Mesenchymal stem cell (in vitro differentiated cells and primary cell): ENCODE measurements at regions not wholly inside any gene's neighbourhood (a gene's known extent, or its start where the extent isn't known, plus 50 kb on each side); places are given as distances from the start of the nearest gene placed in this dataset.
"Not testable (repeated sequence)": the region's sequence is repeated elsewhere in the genome, so short reads cannot be mapped to it uniquely, and the experiment has no call there.

ENCODE experiments used
- DNase-seq: peaks from one replicate; pipeline ENCODE4 v3.0.0-alpha.2; 2013
- H2AFZ ChIP-seq: one replicate; pipeline ENCODE4 v1.6.1; 2013; ENCODE audit warnings: low read depth, mild to moderate bottlenecking, control low read depth, inconsistent platforms, low read length, moderate library complexity
- H2AK5ac ChIP-seq: 2 replicates; pipeline ENCODE4 v1.6.1; 2013; ENCODE audit warnings: low read length, moderate library complexity, mild to moderate bottlenecking, inconsistent platforms; ENCODE audit not compliant: severe bottlenecking
- H2BK120ac ChIP-seq: one replicate; pipeline ENCODE4 v1.6.1; 2013; ENCODE audit warnings: low read depth, mild to moderate bottlenecking, inconsistent platforms, low read length, moderate library complexity
- H2BK12ac ChIP-seq, 2 experiments: one replicate each; pipeline ENCODE4 v1.6.1; 2013; ENCODE audit warnings: inconsistent platforms in 2 of 2, low read length in 2 of 2, mild to moderate bottlenecking in 2 of 2, moderate library complexity in 2 of 2, control low read depth in 1 of 2
- H2BK15ac ChIP-seq: one replicate; pipeline ENCODE4 v1.6.1; 2013; ENCODE audit warnings: mild to moderate bottlenecking, low read depth, inconsistent platforms; ENCODE audit not compliant: poor library complexity, severe bottlenecking
- H2BK5ac ChIP-seq: 2 replicates; pipeline ENCODE4 v1.6.1; 2013; ENCODE audit warnings: low read depth, mild to moderate bottlenecking, low read length, control low read depth, inconsistent platforms; ENCODE audit not compliant: poor library complexity, severe bottlenecking
- H3K14ac ChIP-seq, 2 experiments: one replicate each; pipeline ENCODE4 v1.6.1; 2013; ENCODE audit warnings: inconsistent platforms in 2 of 2, low read length in 2 of 2, control low read depth in 1 of 2, mild to moderate bottlenecking in 1 of 2, moderate library complexity in 1 of 2
- H3K18ac ChIP-seq, 2 experiments: one replicate each; pipeline ENCODE4 v1.6.1; 2013; ENCODE audit warnings: inconsistent platforms in 2 of 2, low read length in 2 of 2, control low read depth in 1 of 2, low read depth in 1 of 2, mild to moderate bottlenecking in 1 of 2
- H3K23ac ChIP-seq, 2 experiments: one replicate each; pipeline ENCODE4 v1.6.1; 2013; ENCODE audit warnings: inconsistent platforms in 2 of 2, low read length in 2 of 2, mild to moderate bottlenecking in 2 of 2, moderate library complexity in 2 of 2, control low read depth in 1 of 2
- H3K27ac ChIP-seq: 2 replicates; pipeline ENCODE4 v1.5.1; 2013; ENCODE audit warnings: mild to moderate bottlenecking, moderate library complexity, low read length, control low read depth, inconsistent platforms; ENCODE audit not compliant: poor library complexity, severe bottlenecking
- H3K27me3 ChIP-seq, 2 experiments: 2 replicates each; pipeline versions ENCODE4 v1.6.1 to v1.7.0; 2013; ENCODE audit warnings: low read length in 2 of 2, mild to moderate bottlenecking in 2 of 2, moderate library complexity in 2 of 2, control low read depth in 1 of 2, inconsistent platforms in 1 of 2; ENCODE audit not compliant: control insufficient read depth in 1 of 2, insufficient read depth in 1 of 2
- H3K36me3 ChIP-seq, 2 experiments: 2 replicates each; pipeline versions ENCODE4 v1.6.1 to v1.7.0; 2013; ENCODE audit warnings: low read length in 2 of 2, control low read depth in 1 of 2, inconsistent platforms in 1 of 2, low read depth in 1 of 2, mild to moderate bottlenecking in 1 of 2; ENCODE audit not compliant: insufficient read depth in 2 of 2, control insufficient read depth in 1 of 2
- H3K4ac ChIP-seq, 2 experiments: one replicate each; pipeline ENCODE4 v1.6.1; 2013; ENCODE audit warnings: inconsistent platforms in 2 of 2, low read length in 2 of 2, mild to moderate bottlenecking in 2 of 2, moderate library complexity in 2 of 2, control low read depth in 1 of 2, low read depth in 1 of 2
- H3K4me1 ChIP-seq: 2 replicates; pipeline ENCODE4 v1.6.1; 2013; ENCODE audit warnings: low read depth, low read length, control low read depth; ENCODE audit not compliant: control insufficient read depth, insufficient read depth
- H3K4me2 ChIP-seq: 2 replicates; pipeline ENCODE4 v1.6.1; 2013; ENCODE audit warnings: low read length, mild to moderate bottlenecking, inconsistent platforms; ENCODE audit not compliant: poor library complexity, severe bottlenecking
- H3K4me3 ChIP-seq, 2 experiments: 2 replicates each; pipeline versions ENCODE4 v1.5.1 to v1.7.0; 2013; ENCODE audit warnings: low read length in 2 of 2, mild to moderate bottlenecking in 2 of 2, control low read depth in 1 of 2, low read depth in 1 of 2; ENCODE audit not compliant: insufficient read depth in 1 of 2
- H3K79me1 ChIP-seq: replicated peaks from 2 replicates; pipeline ENCODE4 v1.6.1; 2013; ENCODE audit warnings: mild to moderate bottlenecking, control low read depth, low read length, inconsistent platforms; ENCODE audit not compliant: poor library complexity, severe bottlenecking
- H3K9ac ChIP-seq: 2 replicates; pipeline ENCODE4 v1.7.0; 2013; ENCODE audit warnings: mild to moderate bottlenecking, low read length, moderate library complexity
- H3K9me3 ChIP-seq: 2 replicates; pipeline ENCODE4 v1.7.0; 2013; ENCODE audit warnings: mild to moderate bottlenecking, low read length; ENCODE audit not compliant: control insufficient read depth
- H4K8ac ChIP-seq: one replicate; pipeline ENCODE4 v1.6.1; 2013; ENCODE audit warnings: inconsistent platforms, mild to moderate bottlenecking, low read length, moderate library complexity
- H4K91ac ChIP-seq: one replicate; pipeline ENCODE4 v1.6.1; 2013; ENCODE audit warnings: mild to moderate bottlenecking, low read length, inconsistent platforms
- WGBS: methylation state at CpG from one replicate; pipeline ENCODE4 v1.1.7; 2013; ENCODE audit warnings: mixed read lengths; 5-methylcytosine and 5-hydroxymethylcytosine counted together

DNA sequence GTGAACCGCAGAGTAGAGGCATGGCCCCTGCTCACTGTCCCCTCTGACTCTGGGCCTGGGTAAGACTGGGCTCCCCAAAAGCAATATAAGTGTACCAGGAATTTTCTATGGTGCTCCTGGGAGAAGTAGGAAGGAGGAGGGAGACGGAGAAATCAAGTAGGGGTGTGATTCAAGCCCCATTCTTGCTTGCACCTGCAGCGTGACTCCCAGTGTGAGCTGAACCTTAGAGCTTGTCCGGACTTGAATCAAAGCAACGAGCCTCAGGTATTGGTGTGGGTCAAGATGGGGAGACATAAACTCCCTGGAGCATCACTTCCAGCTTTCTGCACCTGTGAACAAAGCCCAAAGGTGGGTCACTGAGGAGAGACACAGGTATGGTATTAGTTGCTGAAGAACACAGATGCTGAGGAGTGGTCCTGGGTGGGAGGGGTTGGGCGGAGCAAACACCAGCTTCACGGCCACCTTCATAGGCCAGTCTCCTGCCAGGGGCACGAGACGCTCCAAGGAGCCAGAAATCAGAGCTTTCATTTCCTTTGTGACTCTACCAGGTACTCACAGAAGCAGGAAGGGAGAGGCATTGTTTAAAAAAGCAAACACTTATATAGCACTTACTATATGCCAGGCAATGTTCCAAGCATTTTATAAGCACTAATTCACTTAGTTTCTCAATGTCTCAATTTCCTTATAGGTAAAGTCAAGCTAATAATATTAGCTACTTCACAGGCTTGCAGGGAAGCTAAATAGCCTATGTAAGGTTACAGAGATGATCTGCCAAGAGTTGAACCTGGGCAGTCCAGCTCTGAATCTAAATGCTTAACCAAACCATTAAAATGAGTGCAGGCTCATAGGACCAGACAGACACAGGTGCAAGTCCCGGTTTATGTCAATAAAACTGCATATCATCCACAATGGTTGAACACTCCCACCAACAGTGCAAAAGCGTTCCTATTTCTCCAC, 775.3 kb downstream of the UQCRFS1 start:
- Histone ChIP-seq H4K91ac (no peak overlapping the region), H2AFZ (no peak overlapping the region), H3K4me3 (no peak overlapping the region), H3K18ac (no peak overlapping the region), H3K9ac (no peak overlapping the region), H2BK12ac (no peak overlapping the region), H3K14ac (no peak overlapping the region), H3K36me3 (no peaks in the 10 kb centered on the region), H2BK15ac (no peak overlapping the region), H2BK5ac (no peak overlapping the region), H3K4ac (no peak overlapping the region), H3K27me3 (peaks cover 0 to 42% of the 10 kb centered on the region in 2 experiments), H3K23ac (no peak overlapping the region), H3K79me1 (no peaks in the 10 kb centered on the region), H2BK120ac (no peak overlapping the region), H2AK5ac (no peak overlapping the region), H3K4me1 (no peaks in the 10 kb centered on the region), H3K4me2 (no peak overlapping the region), H4K8ac (no peak overlapping the region), H3K27ac (no peak overlapping the region), H3K9me3 (no peaks in the 10 kb centered on the region)
- whole genome bisulfite sequencing: 76% methylated on average over 11 of the region's 11 CpGs
- DNase-seq: no peak

DNA sequence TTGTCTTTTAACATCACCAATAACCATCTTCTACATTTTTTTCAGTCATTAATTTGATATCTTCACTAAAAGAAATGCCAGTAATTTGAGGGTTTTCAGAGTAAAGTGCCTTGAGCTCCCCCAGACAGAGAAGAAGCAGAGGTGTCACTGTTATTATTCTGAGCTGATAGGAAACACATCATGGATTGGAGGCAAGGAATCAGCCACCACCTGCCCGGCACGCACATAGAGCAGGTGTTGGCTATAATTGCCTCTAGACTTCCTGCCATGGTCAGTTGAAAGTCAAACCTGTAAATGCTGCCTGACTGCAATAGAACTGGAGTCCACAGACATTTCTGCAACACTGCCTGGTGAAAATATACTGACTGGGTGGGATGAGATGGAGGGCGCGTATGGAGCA, 776.6 kb downstream of the UQCRFS1 start:
- no peaks in the 10 kb centered on the region for H3K36me3 ChIP-seq
- no peak overlapping the region for H2BK15ac ChIP-seq
- no peak overlapping the region for H2BK5ac ChIP-seq
- H2AK5ac ChIP-seq: no peak overlapping the region
- no peak overlapping the region for H3K4me3 ChIP-seq
- H3K9me3 ChIP-seq: no peaks in the 10 kb centered on the region
- DNase-seq: no peak
- no peak overlapping the region for H3K23ac ChIP-seq
- H3K9ac ChIP-seq: no peak overlapping the region
- H3K79me1 ChIP-seq: no peaks in the 10 kb centered on the region
- no peak overlapping the region for H2AFZ ChIP-seq
- no peak overlapping the region for H2BK12ac ChIP-seq
- no peak overlapping the region for H3K27ac ChIP-seq
- H3K4me1 ChIP-seq: no peaks in the 10 kb centered on the region
- H4K91ac ChIP-seq: no peak overlapping the region
- H2BK120ac ChIP-seq: no peak overlapping the region
- WGBS: 95% methylated on average over 4 of the region's 4 CpGs
- H4K8ac ChIP-seq: no peak overlapping the region
- no peak overlapping the region for H3K4ac ChIP-seq
- H3K4me2 ChIP-seq: no peak overlapping the region
- H3K18ac ChIP-seq: no peak overlapping the region
- H3K14ac ChIP-seq: no peak overlapping the region
- peaks cover 0 to 38% of the 10 kb centered on the region in 2 experiments for H3K27me3 ChIP-seq

GRCh38 chr19:28435551-28436271, 777.2 kb downstream of the UQCRFS1 start:
- Histone ChIP-seq H2BK120ac (no peak overlapping the region), H3K4me2 (no peak overlapping the region), H3K23ac (no peak overlapping the region), H2BK5ac (no peak overlapping the region), H3K4me1 (no peaks in the 10 kb centered on the region), H3K27me3 (peaks cover 0 to 42% of the 10 kb centered on the region in 2 experiments), H3K4me3 (no peak overlapping the region), H3K9me3 (no peaks in the 10 kb centered on the region), H3K9ac (no peak overlapping the region), H2AFZ (no peak overlapping the region), H3K14ac (no peak overlapping the region), H3K27ac (no peak overlapping the region), H2BK12ac (no peak overlapping the region), H4K8ac (no peak overlapping the region), H3K79me1 (no peaks in the 10 kb centered on the region), H3K36me3 (no peaks in the 10 kb centered on the region), H3K4ac (no peak overlapping the region), H4K91ac (no peak overlapping the region), H2AK5ac (no peak overlapping the region), H3K18ac (no peak overlapping the region), H2BK15ac (no peak overlapping the region)
- no peak for DNase-seq
- 81% methylated on average over 7 of the region's 8 CpGs for WGBS

GRCh38 chr19:28434794-28435193, 778.2 kb downstream of the UQCRFS1 start:
- not testable (repeated sequence) for H3K27ac ChIP-seq, H4K8ac ChIP-seq, H4K91ac ChIP-seq, H3K9ac ChIP-seq, H2BK120ac ChIP-seq, DNase-seq, H2BK15ac ChIP-seq, H3K23ac ChIP-seq, H3K4me2 ChIP-seq, H2AFZ ChIP-seq, H3K4me1 ChIP-seq, H2AK5ac ChIP-seq, H3K14ac ChIP-seq, H3K4ac ChIP-seq, H2BK5ac ChIP-seq, H3K79me1 ChIP-seq, H3K4me3 ChIP-seq, H3K9me3 ChIP-seq, H3K36me3 ChIP-seq, H3K18ac ChIP-seq, H2BK12ac ChIP-seq
- 82% methylated on average over 9 of the region's 9 CpGs for WGBS
- peaks cover 0 to 46% of the 10 kb centered on the region in 2 experiments for H3K27me3 ChIP-seq
